NCI-H2081 (cell line): ENCODE measurements at regions not wholly inside any gene's neighbourhood (a gene's known extent, or its start where the extent isn't known, plus 50 kb on each side); places are given as distances from the start of the nearest gene placed in this dataset.

Source experiments
- DNase-seq, 2 experiments: peaks; one replicate each; lab custom pipeline; 2025; lab: John Stamatoyannopoulos, UW

DNA sequence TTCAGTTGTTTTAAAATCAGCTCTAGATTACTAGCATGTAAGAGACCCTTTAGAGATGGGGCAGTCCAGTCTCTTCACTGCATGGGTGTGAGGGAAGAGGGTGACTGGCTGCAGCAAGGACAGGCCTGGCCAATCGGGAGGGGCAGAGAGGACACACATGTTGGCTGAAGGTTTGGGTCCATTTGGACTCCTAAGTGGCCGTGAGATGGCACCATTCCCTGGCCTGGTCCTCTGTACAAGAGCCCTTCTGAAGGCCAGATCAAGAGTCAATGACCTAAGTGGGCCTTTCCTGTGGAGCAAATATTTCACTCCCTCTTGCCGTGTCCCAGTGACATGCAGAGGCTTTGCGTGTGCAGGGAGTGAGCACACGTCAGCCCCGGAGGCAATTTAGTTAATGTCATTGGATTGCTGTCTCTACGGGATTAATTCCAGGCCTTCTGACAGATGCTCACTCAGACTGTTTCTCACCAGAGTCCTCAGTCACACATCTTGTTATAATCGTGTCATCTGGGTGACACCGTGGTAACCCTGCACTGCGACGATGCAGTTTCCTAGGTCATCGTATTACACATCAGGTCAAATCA is 613.0 kb downstream of the NPHP4 start:
- DNase-seq = no peak

DNA sequence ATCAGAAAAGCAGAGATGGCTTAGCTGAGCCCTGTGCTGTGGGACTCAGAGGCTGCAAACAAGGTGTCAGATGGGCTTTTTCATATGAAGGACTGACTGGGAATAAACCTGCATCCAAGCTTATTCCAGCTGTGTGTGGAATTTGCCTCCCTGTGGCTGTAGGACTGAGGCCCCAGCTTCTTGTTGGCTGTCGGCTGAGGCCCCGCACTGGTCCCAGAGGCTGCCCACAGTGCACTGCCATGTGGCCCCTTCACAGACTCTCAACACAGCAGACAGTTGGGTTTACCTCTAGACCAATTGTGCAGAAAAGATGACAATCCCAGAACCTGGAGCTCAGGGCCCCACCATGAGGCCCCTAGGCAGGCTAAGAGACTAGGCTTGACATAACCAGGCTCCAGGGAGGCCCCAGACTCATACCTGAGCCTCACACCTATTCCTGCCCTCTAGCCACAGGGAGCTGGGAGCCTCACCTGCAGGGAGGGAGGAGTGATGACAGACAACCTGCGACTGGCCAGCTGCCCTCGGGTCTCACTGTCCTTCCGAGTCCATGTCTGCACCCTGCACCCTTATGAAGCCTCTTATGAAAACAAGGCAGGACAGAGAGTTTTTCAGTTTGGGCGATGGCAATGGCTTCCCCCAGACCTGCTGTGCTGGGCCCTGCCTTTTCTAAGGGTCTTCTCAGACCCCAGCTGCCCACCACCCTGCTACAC is 615.5 kb downstream of the NPHP4 start:
- DNase-seq = no peak

DNA sequence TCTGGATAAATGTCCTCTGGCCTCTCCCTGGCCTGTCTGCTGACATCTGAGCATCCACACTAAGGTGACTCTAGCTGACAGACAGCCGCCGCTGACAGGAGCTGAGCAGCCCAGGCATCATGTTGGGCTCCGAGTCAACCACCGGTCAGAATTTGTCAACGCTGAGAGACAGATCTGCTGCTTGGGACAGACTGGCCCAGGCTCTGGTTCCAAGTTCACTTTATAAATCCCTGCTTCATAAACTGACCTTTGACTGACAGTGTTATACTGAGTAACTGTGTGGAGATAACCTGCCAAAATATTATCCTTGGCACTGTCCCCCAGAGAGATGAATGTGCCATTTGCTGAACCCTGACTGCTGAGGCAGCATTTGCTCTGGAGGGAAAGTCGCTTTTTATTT is 616.7 kb downstream of the NPHP4 start:
- no peak for DNase-seq

DNA sequence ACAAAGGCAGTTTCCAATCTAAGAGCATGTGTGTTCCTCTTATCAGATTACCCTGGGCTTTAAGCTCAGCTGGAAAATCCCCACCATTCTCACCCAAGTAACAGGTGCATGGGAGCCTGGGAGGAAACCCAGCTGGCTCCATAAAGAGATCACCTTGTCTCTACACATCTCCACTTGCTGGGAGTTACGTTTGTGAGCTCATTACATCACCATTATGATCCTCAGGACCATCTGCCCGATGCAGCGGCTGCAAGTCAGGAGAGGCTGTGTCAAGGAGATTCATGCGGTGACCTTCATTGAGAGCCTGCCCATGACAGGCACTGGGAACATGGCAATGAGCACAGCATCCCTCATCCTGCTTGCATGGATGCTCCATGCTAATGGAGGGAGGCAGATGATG is 618.0 kb downstream of the NPHP4 start:
- no peak for DNase-seq

DNA sequence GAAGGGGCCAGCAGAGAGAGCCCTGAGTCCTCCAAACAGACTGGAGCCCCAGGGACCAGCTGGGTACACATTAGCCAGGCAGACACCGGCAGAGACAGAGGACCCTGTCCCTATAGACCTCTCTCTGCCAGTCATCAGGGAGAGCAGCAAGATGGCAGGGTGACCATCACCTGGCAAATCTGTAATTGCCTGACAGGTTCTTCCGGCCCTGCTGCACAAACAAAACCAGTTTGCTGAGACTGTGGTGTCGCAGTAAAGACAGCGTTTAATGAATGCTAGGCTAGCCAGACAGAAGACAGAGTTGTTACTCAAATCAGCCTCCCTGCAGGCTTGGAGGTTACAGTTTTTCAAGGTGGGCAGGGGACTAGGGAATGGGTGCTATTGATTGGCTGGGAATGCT is 618.9 kb downstream of the NPHP4 start:
- no peak for DNase-seq

DNA sequence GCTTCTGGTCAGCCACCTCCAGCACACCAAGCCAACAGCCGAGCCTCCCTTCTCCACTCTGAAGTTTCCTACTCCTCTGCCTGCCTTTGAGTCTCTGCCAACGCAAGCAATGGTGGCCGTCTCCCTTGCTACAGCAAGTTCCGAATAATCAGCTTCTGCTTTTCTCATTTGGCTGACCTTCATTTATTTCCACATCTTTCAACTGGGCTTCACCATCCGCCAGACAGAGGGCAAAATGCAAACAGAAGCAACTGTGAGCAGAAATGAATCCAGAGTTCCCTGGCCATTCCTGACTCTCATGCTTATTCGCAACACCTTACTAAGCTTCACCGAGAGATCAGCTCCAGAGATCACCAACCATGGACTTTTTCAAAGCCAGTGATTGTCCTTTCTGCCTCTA is 621.0 kb downstream of the NPHP4 start:
- no peak for DNase-seq

DNA sequence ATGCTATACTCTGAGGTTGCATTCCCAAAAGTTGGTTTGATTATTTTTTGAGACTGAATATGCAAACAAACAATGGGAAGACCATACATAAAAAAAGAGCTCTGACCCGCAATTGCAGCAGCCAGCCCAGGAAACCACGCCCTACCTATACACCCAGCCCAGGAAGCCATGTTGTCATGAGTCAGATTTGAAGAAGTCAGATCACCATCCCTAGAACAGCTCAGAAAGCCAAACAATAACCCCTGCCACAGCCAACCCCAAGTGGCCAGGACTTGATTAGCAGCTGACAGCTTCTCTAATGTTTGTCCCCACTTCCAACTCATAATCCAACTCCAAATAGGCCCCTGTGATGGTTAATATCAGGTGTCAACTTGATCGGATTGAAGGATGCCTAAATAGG is 621.9 kb downstream of the NPHP4 start:
- no peak for DNase-seq

DNA sequence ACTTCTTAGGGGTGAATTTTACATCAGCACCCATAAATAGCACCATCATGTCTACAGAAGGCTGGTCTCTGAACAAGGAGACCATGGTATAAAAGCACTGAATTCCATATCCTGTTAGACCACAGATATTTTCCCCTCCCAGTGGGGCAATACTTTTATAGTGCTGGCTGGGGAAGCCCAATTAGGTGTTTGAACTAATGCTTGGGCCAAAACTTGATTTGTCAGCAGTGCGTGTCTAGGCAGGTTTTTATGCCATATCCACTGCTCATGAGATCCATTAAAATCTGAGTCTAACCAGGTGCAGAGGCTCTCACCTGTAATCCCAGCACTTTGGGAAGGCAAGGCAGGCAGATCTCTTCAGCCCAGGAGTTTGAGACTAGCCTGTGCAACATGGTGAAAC is 623.0 kb downstream of the NPHP4 start:
- DNase-seq = no peak

DNA sequence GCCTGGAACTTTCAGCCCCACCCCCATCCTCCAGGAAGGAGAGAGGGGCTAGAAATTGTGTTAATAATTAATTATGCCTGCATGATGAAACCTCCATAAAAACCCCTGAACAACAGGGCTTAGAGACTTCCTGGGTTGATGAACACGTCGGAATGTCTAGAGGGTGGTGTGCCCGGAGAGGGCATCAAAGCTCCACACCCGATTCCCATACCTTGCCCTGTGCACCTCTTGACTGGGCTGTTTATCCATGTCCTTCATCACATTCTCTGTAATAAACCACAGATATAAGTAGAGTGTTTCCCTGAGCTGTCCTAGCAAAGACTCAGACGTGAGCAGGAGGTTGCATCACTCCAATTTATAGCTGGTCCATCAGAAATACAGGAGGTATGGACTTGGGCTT is 624.0 kb downstream of the NPHP4 start:
- no peak for DNase-seq

DNA sequence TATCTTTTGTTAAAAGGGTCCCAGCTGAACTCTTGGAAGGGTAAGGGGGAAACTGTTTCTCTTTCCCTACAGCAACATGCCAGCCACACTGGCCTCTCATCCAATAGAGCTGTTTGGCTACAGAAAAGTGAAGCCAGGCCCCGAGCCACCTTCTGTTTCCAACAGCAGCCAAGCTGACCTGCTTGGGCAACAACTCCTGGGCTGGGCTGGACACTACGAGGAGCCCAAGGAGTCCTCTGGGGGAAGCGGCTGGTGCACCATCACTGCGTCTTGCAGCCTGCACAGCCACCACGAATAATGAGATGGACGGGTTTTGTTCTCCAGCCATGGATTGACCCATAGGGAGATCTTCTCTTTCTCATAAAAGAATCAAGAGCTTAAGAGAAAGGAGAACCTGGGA is 624.9 kb downstream of the NPHP4 start:
- DNase-seq = no peak

DNA sequence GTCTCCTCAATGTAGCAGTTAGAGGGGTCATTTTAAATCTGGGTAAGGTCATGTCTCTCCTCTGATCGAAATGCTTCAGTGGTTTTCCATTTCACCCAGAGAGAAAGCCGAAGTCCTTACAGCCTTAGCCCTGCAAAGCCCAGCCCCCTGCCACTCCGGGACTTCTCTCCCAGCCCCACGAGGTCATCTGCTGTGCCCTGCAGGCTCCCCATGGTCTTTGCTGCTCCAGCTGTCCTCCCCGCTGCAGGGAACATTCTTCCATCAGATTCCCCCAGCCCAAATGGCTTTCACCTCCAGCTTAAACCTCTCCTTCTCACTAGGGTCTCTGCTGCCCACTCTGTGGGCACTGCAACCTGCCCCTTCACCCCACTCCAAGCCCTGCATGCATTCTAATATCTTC is 626.5 kb downstream of the NPHP4 start:
- no peak for DNase-seq

DNA sequence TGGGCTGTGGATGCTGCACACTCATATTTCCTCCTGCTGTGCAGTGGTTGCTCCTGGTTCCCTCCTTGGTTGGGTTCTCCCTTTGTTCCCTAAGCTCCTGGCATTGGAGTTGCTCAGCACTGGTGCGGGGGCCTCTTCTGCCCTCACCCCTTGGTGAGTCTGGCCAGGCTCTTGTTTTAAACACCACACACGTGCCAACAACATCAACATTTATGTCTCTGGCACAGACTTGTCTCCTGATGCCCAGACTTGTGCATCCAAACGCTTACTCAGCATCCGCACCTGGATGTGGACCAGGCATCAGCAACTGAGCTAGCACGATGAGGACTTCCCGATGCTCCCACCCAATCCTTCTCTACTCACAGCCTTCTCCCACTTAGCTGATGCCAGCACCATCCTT is 627.6 kb downstream of the NPHP4 start:
- DNase-seq = no peak

DNA sequence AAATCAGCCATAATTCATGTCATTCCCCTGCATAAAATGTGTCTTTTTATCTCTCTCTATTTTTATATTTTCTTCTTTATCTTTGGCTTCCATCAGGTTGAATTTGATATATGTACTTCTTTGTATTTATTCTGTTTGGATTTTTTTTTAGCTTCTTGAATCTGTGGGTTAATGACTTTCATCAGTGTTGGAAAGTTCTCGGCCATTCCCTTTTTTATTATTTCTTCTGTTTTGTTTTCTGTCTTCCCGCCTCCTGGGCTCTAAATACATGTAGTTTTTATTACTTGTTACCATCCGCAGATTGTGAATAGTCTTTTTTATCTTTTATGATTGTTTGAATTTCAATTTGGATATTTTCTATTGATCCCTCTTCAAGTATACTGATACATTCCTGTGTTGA is 637.5 kb downstream of the NPHP4 start:
- DNase-seq = no peak

DNA sequence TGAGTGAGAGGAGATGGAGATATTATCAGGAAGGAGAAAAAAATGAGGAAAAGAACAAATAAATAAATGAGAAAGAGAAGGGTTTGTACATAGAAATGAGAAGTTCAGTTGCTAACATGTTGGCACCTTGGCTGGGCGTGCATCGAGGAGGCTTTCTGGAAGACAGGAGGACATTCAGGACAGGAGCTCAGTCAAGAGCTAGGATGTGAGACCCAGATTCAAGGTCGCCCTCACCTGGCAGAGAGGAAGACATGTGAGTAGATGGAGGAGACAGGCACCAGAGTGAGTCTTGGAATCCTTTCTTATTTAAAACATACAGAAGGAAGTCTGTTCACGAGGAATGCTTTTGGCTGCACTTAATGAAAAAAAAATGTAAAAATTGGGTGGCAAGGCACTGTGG is 640.9 kb downstream of the NPHP4 start:
- DNase-seq = no peak

DNA sequence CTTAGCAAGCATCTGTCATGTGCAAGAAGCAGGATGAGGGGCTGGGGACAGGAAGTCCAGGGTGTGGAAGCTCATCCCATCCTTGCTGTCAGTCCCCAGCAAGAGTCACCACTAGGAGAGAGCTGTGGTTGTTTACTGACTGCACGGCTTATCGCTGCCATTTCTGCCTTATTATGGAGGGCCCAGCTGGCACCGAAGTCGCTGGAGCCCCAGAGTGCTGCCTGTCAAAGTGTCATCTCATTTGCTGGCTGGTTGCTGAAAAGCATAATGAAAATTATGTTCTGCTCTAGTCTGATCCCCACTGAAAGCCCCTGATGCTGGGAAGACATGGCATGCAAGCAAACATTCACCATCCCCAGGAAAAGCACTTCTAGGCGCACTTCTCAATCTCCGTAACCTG is 642.7 kb downstream of the NPHP4 start:
- no peak for DNase-seq

DNA sequence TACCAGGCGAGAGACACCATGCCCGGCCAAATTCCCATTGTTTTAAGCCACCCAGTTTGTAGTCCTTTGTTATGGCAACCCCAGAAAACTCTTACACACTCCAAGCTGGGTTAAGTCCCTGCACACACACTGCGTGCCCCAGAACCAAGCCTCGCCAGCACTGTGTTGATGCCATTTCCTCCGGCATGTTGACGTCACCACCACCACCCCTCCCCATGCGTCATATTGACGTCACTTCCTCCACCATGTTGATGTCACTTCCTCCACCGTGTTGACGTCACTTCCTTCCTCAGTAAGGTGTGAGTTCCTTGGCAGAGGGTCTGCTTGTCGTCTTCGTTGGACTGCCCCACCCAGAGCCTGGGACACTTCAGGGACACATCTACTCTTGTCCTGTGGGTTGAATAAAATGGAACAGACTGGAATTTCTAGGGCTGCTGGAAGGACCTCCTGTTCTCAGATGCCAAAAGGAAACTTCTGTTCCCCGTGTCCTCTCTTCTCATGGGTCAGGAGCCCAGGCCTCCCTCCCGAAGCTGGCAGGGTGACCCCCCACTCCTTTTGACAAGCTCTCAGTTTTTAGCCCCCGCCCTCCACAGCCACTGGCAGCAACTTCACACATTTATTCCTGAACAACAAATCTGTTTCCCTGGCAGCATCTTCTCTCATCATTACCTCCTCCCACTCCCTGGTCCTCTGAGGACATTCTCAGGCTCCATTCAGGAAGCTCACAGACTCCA is 643.3 kb downstream of the NPHP4 start:
- no peak for DNase-seq

DNA sequence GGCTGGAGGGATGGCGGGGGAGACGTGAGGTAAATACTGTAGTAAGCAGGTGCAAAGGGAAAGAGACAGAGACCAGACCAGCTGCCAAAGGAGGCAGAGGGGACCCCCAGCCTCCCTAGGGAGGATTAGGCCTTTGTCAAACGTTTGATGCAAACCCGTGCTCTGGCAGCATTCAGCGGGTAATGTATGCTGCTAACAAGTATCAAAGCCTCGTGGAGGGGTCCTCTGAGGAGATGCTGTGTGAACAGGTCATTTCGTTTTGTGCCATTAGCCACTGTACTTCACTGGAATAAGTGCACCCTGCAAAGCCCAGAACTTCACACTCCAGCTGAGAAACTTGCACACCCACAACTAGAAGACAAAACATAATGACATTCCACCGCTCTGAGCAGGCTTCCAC is 644.5 kb downstream of the NPHP4 start:
- DNase-seq = no peak

DNA sequence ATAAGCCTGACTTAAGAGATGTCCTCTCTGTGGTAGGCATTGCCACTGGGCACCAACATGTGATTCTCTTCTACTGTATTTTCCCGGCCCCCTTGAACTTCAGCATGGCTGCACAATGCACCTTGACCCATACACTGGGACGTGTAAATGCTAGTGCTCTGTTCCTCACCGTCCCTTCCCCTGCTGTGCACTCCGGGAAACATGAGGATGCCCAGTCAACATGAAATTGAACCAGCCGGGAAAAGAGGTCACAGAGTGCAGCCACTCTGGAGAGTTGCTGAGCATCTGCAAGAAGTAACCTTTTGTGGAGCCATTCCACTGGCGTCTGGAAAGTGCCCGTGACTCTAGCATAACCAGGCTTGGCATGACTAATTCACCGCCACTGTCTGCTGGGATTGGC is 646.7 kb downstream of the NPHP4 start:
- no peak for DNase-seq

DNA sequence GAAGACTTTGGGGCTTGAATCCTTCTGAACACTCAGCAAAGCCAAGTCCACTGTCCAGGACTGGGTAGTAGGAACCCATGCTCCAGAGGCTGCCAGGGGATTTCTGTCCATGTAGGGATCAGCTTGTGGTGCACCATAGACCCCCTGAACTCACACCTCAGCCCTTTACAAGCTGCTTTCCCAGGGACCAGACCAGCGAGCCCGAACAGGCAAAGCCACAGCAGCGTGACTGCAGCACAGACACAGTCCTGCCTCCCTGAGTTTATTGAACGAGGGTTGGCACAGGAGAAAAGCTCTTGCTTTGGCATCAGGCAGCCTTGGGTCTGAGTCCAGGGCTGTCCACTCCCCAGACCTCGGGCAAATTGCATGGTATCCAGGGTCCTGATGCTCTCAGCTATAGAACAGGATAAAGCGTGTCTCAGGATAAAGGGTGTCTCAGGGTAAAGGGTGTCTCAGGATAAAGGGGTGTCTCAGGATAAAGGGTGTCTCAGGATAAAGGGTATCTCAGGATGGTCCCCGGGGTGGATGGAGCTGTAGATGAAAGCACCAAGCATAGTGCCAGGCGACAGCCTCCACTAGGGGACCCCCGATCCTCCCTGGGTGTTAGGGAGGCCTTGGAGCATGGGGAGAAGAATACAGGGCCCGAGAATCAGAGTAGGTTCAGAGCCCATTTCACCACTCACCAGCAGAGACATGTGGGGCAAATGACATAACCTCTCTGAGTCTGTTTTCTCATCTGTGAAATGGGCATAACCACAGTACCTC is 648.8 kb downstream of the NPHP4 start:
- no peak for DNase-seq

DNA sequence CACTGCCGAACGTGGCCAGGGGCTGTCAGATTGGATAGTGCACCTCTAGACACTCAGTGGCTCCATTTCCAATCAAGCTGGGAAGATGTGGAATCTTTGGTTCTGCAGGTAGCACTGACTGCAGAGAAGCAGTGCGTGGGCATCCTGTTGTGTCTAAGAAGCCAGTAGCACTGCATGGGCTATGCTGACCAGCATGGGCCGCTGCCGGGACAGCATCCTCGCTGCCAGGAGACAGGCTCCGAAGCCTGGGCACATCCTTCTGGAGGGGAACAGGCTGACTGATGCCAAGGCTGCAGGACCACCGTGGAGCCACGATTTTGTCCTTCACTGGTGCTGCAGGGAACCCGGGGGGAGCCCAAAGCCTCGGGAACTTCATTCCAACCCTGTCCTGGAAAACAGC is 649.4 kb downstream of the NPHP4 start:
- no peak for DNase-seq

DNA sequence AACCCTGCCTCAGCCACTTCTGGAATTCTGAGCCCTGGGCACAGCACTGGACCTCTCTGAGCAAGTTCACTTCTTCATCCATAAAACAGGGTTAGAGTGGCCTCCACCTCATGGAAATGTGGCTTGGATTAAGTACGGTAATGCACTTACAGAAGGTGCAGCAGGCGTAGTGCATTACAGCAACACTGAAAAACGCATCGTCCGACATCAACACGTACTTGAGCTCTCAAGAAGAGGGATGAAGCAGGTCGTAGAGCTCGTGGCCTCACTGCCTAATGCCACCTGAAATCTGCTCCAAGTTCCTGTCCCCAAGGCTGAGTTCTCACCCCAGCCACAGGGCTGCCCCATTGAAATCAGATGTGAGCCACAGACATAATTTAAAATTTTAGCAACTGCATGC is 650.1 kb downstream of the NPHP4 start:
- no peak for DNase-seq

DNA sequence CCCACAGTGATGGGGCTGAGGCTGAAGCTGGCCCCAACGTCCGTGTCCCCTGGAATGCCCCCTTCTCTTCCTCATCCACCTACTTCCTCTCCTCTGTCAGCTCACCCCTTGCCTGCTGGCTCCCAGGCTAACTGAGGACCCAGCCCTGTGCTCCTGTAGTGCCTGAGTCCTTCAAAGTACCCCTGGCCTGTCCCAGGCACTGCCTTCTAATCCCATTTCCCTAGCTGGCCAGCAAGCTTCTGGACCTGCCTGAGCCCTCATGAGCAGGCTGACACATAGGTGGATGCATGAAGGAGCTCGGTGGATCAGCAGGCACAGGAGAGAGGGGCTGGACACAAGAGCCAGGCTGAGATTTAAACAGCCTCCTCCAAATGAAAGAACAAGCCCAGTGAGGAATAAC is 650.8 kb downstream of the NPHP4 start:
- DNase-seq = no peak

DNA sequence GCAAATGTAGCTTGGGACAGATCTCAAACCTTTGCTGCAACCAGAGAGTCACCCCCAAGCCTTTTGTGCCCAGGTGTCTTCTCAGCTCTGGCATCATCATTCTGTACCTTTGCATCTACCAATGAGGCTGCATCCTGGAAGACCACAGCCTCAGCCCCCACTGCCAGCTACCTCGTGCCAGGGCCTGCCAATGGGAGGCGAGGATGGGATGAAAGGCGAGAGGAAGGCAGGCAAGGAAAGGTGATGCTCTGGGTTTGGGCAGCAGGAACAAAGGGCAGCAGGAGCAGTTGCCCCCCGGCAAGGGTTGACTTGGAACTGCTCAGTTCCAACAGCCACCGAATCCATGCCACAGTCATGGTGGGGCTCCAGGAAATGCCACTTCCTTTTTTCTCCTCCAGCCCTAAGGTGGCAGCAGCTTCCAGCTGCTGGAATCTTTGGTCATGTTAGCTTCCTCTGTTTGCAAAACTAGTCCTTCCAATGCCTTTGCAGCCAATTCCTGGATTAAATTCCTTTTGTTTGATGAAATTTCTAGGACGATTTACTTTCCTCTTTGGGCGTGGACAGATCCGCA is 651.6 kb downstream of the NPHP4 start:
- DNase-seq = no peak
